ENCODE measurements at regions not wholly inside any gene's neighbourhood (a gene's known extent, or its start where the extent isn't known, plus 50 kb on each side); places are given as distances from the start of the nearest gene placed in this dataset.

GRCh38 chr1:194241215-194241614, 1054.8 kb upstream of the B3GALT2 start:
- no peak for DNase-seq (ENCODE audit: low spot score)

GRCh38 chr1:194233069-194233468, 1046.7 kb upstream of the B3GALT2 start:
- no peak for DNase-seq (ENCODE audit: low spot score)

GRCh38 chr1:194230351-194231144, 1044.1 kb upstream of the B3GALT2 start:
- DNase-seq (ENCODE audit: low spot score): no peak

DNA sequence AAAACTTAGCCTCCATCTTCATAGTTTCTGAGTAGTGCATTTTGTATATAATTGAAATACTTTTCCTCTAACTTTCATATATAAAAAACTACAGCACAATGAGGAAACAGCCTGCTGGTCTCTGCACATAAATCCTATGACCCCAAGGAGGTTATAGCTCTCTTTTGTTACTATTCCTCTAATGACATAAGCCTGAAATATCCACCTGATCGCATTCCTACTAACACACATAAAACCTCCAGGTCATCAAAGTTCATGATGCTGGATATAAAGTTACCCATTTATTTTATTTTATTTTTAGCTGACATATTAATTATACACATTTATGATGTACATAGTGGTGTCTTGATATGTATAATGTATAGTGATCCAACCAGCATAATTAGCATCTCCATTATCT, 1042.0 kb upstream of the B3GALT2 start:
- no peak for DNase-seq (ENCODE audit: low spot score)

DNA sequence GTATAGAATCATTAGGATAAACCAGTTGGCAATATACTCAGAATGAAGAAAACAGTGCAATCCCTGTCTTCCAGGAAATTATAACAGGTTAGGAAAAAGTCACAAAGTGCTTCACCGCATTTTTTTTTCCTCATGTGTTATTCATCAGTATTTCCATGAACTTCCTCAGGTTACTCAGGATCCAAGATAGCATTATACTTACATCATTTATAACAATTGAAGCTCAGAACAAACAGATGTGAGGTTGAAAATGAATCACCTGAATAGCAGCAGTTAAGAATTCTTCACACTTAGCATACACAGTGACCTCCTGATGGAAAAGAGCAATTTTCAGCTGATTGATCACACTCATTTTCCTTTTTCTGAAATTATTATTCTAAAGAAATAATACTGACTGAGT, 1040.7 kb upstream of the B3GALT2 start:
- no peak for DNase-seq (ENCODE audit: low spot score)

GRCh38 chr1:194225821-194226220, 1039.4 kb upstream of the B3GALT2 start:
- no peak for DNase-seq (ENCODE audit: low spot score)

- DNase-seq (ENCODE audit: low spot score): no peak
These were observed 1037.2 kb upstream of the B3GALT2 start for GRCh38 chr1:194223596-194223995.

DNA sequence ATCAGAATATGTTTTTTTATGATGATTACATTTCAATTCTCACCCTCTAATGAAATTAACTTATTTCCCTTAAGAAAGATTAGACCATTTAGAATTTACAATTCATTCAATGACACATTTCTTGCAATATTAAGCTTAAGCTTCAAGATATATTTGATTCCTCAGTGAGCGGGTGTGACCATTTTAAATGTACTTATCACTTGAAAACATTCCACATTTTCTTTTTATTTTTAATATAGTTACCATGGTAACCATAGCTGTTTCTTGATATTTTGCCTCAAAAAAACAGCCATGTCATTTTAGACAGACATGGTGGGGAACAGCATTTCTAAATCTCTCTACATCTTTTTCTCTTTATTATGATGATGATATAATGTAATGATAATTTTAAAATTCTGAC, 1029.0 kb upstream of the B3GALT2 start:
- DNase-seq (ENCODE audit: low spot score): peak; percentile 62

DNA sequence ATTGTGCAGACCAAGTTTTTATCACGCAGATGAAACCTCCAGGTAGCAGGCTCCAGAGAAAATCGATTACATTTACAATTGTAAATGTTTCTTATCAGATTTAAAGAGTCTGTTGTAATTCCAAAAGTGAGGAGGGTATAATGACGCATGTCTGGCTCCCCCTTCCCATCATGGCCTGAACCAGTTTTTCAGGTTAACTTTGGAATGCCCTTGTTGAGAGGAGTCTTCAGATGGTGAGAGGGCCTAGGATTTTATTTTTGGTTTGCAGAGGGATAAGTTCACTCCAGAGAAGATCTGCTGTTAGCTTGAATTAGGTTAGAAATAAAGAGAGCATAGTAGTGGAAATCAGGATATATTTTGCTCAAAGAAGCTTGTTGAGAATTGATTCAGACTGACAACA, 1028.3 kb upstream of the B3GALT2 start:
- DNase-seq (ENCODE audit: low spot score): no peak

- no peak for DNase-seq (ENCODE audit: low spot score)
These were observed 1023.5 kb upstream of the B3GALT2 start for GRCh38 chr1:194209920-194210319.

- DNase-seq (ENCODE audit: low spot score): no peak
These were observed 1022.3 kb upstream of the B3GALT2 start for GRCh38 chr1:194208674-194209073.

- no peak for DNase-seq (ENCODE audit: low spot score)
These were observed 1010.1 kb upstream of the B3GALT2 start for GRCh38 chr1:194196562-194196961.

GRCh38 chr1:194194724-194195123, 1008.3 kb upstream of the B3GALT2 start:
- no peak for DNase-seq (ENCODE audit: low spot score)

DNA sequence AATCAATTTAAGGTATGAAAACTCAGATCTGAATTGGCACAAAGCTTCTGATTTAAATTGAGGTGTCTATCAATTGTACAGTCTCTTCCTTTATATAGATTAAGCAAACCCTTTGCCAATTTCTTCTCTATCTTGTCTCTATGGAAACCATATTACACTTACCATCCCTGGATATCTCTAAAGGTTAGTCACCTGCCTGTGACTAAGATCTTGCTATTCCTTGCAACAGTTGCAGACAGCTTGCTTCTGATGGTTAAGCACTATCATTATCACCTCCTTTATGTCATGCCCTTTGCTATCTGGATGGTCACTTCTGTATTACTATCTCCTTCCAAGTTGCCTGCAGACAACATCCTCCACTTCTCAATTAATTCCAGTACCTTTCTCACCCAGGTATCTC, 998.6 kb upstream of the B3GALT2 start:
- DNase-seq (ENCODE audit: low spot score): no peak

DNA sequence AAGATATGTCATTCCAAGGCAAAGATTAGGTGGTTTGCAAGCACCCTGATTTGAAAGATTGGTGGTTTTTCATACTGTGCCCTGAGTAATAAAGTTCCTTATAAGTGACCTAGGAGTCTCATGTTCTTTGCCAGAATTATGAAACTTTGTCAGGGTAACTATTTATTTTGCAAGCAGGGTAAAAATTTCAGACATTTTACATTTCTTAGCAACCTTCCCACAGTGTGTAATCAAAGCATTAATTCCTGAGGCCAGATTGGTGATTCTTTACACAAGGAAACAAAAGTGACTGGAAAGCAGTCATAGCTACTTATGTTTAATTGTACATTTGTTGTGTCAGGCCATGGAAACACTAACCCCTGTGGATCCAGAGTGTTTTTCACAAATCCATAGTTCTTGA, 998.0 kb upstream of the B3GALT2 start:
- DNase-seq (ENCODE audit: low spot score): no peak

DNA sequence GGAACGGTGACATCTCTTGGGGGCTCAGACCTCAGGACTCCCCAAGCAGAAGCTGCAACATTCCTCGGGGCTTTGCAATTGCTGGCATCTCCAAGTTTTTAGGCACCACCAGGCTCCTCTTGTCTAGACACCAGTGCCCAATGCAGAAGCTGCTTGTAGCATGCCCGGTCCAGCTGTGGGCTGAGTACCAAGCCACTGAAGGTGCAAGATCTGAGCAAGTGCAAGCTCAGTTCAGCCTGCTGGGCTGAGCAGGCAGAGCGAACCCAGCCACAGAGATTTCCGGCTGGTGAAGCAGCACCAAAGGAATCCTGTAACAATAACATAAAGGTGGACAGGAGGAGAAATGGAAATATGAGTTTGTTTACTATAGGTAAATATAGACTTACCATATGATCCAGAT, 995.4 kb upstream of the B3GALT2 start:
- DNase-seq (ENCODE audit: low spot score): no peak

GRCh38 chr1:194176212-194176611, 989.8 kb upstream of the B3GALT2 start:
- DNase-seq (ENCODE audit: low spot score): no peak

- DNase-seq (ENCODE audit: low spot score): no peak
These were observed 988.8 kb upstream of the B3GALT2 start for GRCh38 chr1:194175251-194175650.

- DNase-seq (ENCODE audit: low spot score): no peak
These were observed 988.1 kb upstream of the B3GALT2 start for GRCh38 chr1:194174528-194174927.

- DNase-seq (ENCODE audit: low spot score): no peak
These were observed 985.2 kb upstream of the B3GALT2 start for GRCh38 chr1:194171596-194171995.

- no peak for DNase-seq (ENCODE audit: low spot score)
These were observed 981.7 kb upstream of the B3GALT2 start for GRCh38 chr1:194167956-194168640.

- no peak for DNase-seq (ENCODE audit: low spot score)
These were observed 978.3 kb upstream of the B3GALT2 start for GRCh38 chr1:194164755-194165154.

DNA sequence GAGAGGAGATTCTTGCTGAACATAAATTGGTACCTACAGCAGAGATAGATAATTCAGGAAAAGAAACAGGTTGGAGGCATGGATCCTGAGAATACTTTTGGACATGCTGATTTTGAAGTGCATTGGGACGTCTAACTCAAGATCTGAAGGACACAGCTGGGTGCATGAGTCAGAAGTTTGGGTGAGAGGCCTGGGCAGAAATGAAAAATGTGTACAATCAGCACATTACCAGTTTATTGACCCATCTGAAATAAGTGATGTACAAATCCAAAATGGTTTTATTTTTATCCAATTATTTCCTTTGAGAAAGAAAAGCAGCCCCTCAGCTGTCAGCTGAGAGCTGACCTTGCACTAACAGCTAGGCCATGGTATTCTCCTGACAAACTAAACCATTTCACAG, 975.2 kb upstream of the B3GALT2 start:
- no peak for DNase-seq (ENCODE audit: low spot score)

- no peak for DNase-seq (ENCODE audit: low spot score)
These were observed 973.5 kb upstream of the B3GALT2 start for GRCh38 chr1:194159941-194160340.
